ENCODE measurements at regions not wholly inside any gene's neighbourhood (a gene's known extent, or its start where the extent isn't known, plus 50 kb on each side); places are given as distances from the start of the nearest gene placed in this dataset.

DNA sequence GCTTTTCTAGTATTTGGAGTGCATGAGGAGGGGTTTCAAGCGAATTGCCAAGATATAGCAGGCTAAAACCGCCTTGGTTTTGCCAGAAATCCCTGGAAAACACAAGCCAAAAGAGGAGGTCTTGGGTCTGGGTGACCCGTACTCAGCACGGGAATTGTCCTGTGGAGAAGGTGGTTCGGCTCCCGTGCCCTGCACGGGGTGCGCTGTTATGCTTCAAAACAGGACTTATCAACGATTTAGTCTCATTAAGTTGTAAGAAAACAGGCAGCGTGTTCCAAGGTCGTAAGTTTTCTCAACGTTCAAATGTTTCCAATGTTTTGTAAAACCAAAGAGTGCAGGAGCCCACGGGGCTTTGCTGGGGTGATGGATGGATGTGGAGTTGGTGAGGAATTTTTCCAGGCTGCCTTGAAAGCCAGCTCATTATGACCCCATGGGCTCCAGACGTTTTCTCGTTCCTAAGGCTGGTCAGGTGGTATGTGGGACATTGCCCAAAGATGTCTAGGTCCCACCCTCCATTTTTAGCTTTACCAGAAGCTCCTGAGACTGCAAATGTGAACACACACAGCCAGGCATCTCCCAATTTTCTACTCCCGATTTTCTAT is 75.4 kb upstream of the CLDN14 start:
- peak; percentile 12 for DNase-seq

GRCh38 chr21:36557316-36557715 is 77.4 kb upstream of the CLDN14 start:
- DNase-seq = no peak

GRCh38 chr21:36560933-36561575 is 81.1 kb upstream of the CLDN14 start:
- no peak for DNase-seq

DNA sequence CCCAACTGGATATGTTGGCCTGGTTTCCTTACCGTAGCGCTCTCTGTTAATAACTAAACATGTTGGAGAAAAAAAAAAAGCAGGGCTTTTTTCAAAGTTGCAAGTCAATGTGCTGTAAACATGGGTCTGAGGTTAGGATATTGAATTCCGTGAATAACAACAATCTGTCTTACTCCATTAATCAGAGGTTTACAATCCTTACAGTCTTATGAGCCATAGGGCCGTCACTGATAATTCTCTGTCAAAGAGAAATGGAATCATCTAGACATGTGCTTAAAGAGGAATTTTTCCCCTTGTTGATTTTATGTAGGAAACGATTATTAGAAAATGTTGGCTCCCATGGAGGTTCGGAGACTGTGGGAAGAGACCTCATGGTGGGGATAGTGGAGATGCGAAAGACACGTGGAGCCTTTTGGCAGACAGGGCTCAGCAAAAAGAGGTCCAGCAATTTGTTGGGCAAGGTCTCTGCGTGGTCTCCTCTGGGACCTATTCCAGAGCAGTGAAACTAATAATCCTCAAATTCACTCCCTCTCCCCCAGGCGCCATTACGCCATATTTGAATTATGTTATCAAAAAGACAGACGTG is 83.5 kb upstream of the CLDN14 start:
- DNase-seq = no peak

- DNase-seq = peak; percentile 1
Observed at GRCh38 chr21:36564647-36565046, 84.7 kb upstream of the CLDN14 start.

DNA sequence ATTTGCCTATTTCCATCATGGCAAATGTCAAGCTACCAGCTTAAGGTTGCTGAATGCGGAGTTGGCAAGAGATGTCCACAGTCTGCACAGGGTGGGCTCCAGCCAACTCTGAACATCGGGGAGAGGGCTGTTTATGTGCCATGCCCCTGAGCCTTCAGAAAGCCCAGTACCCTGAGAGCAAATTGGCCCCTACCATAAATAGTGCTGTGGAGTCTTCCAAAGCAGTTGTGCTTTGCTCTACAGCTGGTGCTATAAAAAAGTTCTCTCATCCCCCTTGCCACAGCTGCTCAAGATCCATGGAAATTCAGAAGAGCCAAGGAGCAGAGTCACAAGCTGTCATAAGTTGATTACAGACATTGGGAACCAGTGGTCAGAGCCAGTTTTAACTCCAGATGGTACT is 85.6 kb upstream of the CLDN14 start:
- DNase-seq = no peak

- no peak for DNase-seq
Observed at GRCh38 chr21:36566644-36567043, 86.7 kb upstream of the CLDN14 start.

DNA sequence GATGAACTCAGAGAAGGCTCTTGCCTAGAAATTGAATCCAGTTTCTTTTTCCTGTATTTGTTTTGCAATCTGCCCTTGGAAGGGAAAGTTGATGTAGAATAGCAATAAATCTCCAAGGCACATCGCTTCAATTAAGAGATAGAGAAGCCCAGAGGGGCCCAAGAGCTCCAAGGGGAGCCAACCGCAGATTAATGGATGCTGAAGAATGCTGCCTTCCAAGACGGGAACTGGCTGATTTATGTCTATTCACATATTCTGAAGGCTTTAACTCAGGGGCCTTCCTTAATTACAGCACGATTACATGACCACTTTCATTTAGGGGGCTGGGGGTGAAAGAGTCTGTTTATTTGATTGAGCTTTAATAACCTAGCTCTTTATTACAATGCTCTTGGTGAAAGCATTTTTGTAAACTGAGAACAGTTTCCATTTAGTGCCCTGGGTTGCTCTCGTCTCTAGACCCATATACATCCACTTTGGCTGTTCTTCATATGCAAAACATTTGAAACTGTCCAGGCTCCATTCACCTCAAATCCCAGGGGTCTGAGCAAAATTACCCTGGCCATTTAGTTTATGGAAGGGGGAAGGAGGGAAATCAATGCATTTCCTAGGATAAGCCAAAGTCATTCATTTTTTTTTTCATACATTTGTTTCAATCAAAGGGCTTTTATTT is 87.4 kb upstream of the CLDN14 start:
- no peak for DNase-seq

GRCh38 chr21:36569511-36569910 is 89.6 kb upstream of the CLDN14 start:
- DNase-seq = no peak

- DNase-seq = no peak
Observed at GRCh38 chr21:36571556-36571955, 91.6 kb upstream of the CLDN14 start.

DNA sequence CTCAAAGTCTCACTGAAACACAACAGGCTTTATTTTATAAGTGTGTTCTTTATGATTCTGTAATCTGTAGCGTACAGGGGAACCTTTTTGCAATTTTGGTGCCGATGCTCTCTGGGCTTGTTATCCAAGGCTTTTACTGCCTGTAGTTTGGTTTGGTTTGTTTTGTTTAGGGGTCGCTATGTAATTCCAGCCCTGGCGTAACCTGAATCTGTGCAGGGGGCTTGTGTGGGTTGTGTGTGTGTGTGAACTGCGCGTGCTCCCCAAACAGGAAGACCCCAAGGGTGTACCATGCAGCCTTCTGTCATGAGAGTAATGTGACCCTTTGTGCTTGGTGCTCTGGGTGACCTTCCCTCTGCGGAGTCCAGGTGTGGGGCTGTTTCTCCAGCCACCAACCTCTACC is 92.1 kb upstream of the CLDN14 start:
- no peak for DNase-seq

- DNase-seq = no peak
Observed at GRCh38 chr21:36575306-36575705, 95.4 kb upstream of the CLDN14 start.

DNA sequence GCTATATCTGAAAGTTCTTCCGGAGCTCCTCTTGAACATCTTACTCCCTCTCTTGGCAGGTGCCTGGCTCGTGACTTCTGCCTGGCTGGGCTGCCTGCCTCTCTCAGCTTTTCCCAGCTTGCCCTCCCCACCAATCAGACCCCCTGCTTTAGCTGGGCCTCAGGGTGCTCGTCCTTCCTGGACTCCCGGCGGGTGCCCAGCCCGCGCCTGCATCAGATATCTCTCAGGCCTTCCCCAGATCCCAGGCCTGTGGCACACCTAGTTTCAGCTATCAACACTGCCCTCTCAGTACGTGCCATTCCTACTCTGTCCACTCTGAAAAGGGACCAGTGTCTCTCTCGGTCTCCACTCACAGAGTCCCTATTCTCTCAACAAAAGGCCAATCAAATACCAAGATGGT is 96.5 kb upstream of the CLDN14 start:
- DNase-seq = no peak

GRCh38 chr21:36579898-36580297 is 100.0 kb upstream of the CLDN14 start:
- no peak for DNase-seq

DNA sequence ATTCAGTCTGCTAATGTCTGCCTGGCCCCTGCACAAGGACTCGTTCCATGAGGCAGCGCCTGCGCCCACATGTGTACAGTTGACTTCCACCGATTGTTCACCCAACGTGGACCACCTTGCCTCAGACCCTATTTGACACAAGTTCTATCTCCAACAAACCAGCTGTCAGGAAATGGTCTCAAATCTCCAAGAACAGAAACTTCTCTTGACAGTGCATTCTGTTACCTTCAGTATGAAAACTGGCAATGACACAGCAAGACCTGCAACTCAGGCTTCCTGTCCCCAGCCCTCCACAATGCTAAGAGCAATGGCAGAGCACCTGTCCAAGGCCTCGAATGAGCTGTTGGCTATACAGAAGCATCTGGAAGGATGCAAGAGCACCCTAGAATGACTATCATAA is 102.3 kb upstream of the CLDN14 start:
- no peak for DNase-seq

DNA sequence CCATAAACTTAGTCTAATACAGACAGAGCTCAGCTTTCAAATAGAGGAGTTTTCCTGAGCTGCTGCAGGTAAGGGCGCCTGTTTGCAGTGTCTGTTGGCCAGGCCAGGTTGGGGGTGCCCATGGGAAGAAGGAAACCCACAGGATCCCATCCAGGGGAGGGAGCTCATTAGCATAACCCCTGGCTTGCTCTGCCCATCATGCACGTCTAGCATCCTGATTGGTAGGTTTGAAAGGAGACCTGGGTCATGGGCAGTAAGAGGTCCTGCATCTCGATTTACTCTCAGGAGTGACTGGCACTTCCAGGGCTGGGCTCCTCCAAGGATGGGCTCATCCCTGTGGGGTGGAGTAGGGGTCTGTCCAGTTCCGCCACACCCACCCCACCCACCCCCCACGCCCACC is 103.7 kb upstream of the CLDN14 start:
- DNase-seq = no peak

DNA sequence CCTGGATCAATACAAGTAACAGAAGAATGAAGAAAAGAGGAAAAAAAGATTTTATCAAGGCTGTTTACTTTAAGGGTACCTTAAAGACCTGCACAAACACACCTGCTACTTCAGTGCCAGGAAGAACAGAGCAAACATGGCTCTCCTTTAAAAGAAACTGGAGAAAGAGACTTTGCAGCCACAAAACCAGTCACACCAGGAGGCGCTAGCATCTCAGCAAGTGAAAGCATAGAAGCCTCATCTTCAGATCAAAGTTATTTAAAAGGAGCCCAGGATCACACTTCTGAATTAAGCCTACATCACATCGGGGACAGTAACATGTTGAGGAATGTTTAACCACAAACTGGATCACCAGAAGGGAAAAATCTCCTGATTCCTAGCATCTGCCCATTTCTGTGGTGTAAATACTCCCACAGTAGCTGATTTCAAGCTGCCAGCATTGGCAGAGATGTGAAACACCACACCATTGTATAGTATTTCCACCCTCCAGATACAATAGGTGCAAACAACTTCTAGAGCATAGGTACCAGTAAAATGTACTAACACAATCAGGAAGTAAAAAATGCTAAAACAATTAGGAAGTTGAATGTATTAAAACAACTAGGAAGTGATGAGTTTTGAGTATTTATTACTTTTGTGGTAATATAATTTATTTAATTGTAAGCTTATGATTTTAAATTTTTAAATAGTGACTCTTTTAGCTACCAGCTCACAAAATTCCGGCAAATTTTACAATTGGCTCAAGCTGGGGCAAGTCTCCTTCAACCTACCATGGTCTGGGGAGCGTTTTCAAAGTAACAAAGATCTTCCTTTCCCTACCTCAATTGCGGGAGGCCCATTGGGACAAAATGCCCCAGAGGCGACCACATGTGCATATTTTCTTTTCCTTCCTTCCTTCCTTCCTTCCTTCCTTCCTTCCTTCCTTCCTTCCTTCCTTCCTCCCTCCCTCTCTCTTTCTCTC is 105.3 kb upstream of the CLDN14 start:
- DNase-seq = no peak

- no peak for DNase-seq
Observed at GRCh38 chr21:36587388-36587787, 107.5 kb upstream of the CLDN14 start.

DNA sequence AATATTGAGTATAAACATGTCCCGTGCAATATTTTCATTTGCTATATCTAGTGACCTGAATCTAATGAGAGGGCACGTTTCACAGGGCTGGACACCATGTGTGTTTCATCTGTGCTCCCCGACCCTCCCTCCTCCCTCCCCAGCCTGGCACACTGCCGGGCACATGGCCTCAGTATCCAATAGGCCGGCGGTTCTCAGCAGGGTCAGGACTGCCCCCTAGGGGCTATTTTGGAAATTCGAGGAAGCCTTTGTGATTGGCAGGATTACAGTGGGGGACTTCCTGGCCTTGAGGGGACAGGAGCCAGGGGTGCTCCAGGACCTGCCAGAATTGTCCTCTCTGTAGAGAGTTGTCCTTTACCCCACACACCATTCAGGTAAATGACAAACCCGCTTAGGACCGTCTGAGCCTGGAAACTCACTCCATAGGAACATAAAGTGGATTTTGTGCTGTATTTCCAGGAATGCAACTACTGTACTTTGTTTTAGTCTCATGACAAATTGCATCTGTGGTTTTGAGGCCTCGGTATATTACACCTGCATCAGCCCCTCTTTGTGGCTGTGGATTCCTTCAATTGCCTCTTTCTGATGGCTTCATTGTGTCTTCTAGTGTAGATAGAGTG is 109.5 kb upstream of the SIM2 start:
- DNase-seq = no peak

- no peak for DNase-seq
Observed at GRCh38 chr21:36591326-36591970, 107.5 kb upstream of the SIM2 start.

DNA sequence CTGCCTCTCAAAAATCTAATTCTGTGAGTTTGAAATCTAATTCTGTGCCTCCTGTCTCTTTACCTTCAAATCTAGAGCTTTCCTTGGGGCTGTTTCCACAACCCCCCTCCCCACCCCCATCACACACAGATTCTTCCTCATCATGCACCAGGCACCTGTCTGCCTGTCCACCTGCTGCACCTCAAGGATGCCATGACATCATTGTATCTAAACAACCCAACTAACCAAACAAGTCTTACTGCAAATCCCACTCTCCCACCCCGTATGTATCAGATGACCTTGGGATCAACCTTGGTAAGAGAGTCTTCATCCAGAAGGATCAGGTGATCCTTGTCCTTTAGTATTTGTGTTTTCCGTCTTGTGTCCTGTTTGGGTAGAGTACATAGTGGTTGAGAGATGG is 102.7 kb upstream of the SIM2 start:
- no peak for DNase-seq

DNA sequence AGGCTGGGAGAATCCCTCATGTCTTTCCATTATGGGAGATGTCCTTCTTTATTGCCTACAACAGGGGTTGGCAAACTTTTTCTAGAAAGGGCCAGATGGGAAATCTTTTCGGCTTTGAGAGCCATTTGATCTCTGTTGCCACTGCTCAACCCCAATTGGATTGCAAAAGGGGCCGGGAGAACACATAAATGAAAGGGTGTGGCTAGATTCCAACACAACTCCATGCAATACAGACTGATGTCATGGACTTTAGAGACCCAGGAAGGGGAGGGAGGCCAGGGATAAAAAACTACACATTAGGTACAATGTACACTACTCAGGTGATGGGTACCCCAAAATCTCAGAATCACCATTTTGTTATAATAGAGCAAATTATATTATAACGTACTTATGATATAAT is 97.6 kb upstream of the SIM2 start:
- DNase-seq = no peak

Data from islet precursor cell (in vitro differentiated cells).